ENCODE measurements at regions not wholly inside any gene's neighbourhood (a gene's known extent, or its start where the extent isn't known, plus 50 kb on each side); places are given as distances from the start of the nearest gene placed in this dataset.

DNA sequence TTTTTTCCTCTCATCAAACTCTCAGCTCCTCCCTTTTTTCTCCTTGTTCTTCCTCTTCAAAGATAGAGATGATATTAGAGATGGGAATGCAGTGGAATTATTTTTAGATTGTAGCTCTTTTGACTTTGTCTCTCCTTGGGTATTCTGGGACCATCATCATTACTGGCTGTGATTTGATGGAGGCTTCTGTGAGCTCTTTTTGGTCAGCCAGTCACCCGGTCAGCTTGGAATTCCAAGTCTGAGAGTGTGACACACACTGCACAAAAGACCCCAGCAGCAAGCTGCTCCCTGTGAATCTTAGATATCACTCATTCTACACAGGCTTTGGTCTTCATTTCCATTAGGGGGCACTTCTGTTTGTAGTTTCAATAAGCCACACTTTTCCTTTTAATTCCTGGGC, 51.6 kb upstream of the NEK7 start:
- intact Hi-C loops (cut with micrococcal nuclease), result loop anchor here (10.0 kb wide), 1 partner anchor 580 kb away; no protein-coding TSS in a partner anchor

DNA sequence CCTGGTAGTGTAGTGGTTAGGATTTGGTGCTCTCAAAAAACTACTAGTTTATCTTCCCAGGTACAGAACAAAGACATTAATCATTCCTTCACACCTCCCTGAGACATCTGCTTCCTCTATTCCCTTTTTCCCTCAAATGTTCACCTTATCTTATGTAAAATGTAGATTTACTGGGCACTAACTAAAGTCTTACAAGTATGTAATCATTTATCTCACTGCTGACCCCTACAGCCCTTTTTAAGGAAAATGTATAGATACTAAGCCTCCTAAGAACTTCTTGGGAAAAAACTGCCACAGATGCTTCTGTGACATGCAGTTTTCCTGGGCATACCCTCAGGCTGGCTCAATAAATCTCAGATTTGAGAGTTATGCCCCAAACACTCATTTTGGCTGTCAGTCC, 50.8 kb upstream of the NEK7 start:
- intact Hi-C loops (cut with micrococcal nuclease), result loop anchor here (10.0 kb wide), 1 partner anchor 581 kb away; no protein-coding TSS in a partner anchor

Measured in T-helper 1 cell treated with Interleukin-12 subunit alpha and Interleukin-12 subunit beta and Interleukin-4 antibody, amounts not matched to agents 30 ng/mL and 1 ng/mL, for 36 hours (primary cell).